ENCODE measurements at regions not wholly inside any gene's neighbourhood (a gene's known extent, or its start where the extent isn't known, plus 50 kb on each side); places are given as distances from the start of the nearest gene placed in this dataset.

GRCh38 chr19:46913198-46913851, 52.5 kb downstream of the ARHGAP35 start:
- TF ChIP-seq CTCF (conservative IDR thresholded peaks at IDR 0.05; ENCODE audit: low read depth, low read length) (no peak), EZH2 (IDR thresholded peaks at IDR 0.05; ENCODE audit: borderline replicate concordance, low read depth, low read length, poor library complexity, severe bottlenecking) (no peak)
